ENCODE measurements at regions not wholly inside any gene's neighbourhood (a gene's known extent, or its start where the extent isn't known, plus 50 kb on each side); places are given as distances from the start of the nearest gene placed in this dataset.

GRCh38 chr1:118437664-118438063 is 252.6 kb upstream of the SPAG17 start:
- H3K36me3 ChIP-seq, result no peaks in the 10 kb centered on the region
- intact Hi-C loops (cut with DNase I; ENCODE audit: low total_unique reads), result no loop called here
- in situ Hi-C loops (cut with MboI; ENCODE audit: low pct_ligation_motif_present in 1 of 4, low pct_unique_long_range_greater_than_20kb in 1 of 4, low sequenced_read_pairs in 3 of 4), result no loop called here

GRCh38 chr1:118429856-118430255 is 244.8 kb upstream of the SPAG17 start:
- no peaks in the 10 kb centered on the region for H3K27me3 ChIP-seq
- H3K4me1 ChIP-seq, result no peaks in the 10 kb centered on the region
- no peaks in the 10 kb centered on the region for H3K9me3 ChIP-seq
- H3K27ac ChIP-seq, result no peak overlapping the region
- H3K4me3 ChIP-seq, result no peak overlapping the region
- H3K36me3 ChIP-seq, result no peaks in the 10 kb centered on the region
- TF ChIP-seq POLR2A (IDR thresholded peaks at IDR 0.05) (no peak), POLR2AphosphoS5 (IDR thresholded peaks at IDR 0.05) (no peak), CTCF (IDR thresholded peaks at IDR 0.05) (no peak), EP300 (IDR thresholded peaks at IDR 0.05; ENCODE audit: low read depth) (no peak)
- in situ Hi-C loops (cut with MboI; ENCODE audit: low pct_ligation_motif_present in 1 of 4, low pct_unique_long_range_greater_than_20kb in 1 of 4, low sequenced_read_pairs in 3 of 4) (no loop called here), intact Hi-C loops (cut with DNase I; ENCODE audit: low total_unique reads) (no loop called here)
- 88% methylated on average over 4 of the region's 4 CpGs; no CpG with 5 or more reads in 1 of the 2 donors for WGBS, 2 donors (ENCODE audit: low coverage in 1 of 2)
- DNase-seq, result no peak

More at GRCh38 chr1:118437664-118438063, 252.6 kb upstream of the SPAG17 start:
- no peaks in the 10 kb centered on the region for H3K4me1 ChIP-seq
- no peaks in the 10 kb centered on the region for H3K27me3 ChIP-seq
- WGBS, 2 donors (ENCODE audit: low coverage in 1 of 2), result 80 to 83% methylated on average over 5 to 6 of the region's 6 CpGs
- H3K9me3 ChIP-seq, result no peaks in the 10 kb centered on the region
- no peak for DNase-seq
- H3K4me3 ChIP-seq, result no peak overlapping the region
- no peak overlapping the region for H3K27ac ChIP-seq
- TF ChIP-seq EP300 (IDR thresholded peaks at IDR 0.05; ENCODE audit: low read depth) (no peak), POLR2AphosphoS5 (IDR thresholded peaks at IDR 0.05) (no peak), CTCF (IDR thresholded peaks at IDR 0.05) (no peak), POLR2A (IDR thresholded peaks at IDR 0.05) (no peak)

- no peaks in the 10 kb centered on the region for H3K36me3 ChIP-seq
- no peaks in the 10 kb centered on the region for H3K9me3 ChIP-seq
- no peak overlapping the region for H3K27ac ChIP-seq
- DNase-seq, result no peak
- 76 to 87% methylated on average over 4 of the region's 4 CpGs for WGBS, 2 donors (ENCODE audit: low coverage in 1 of 2)
- intact Hi-C loops (cut with DNase I; ENCODE audit: low total_unique reads) (no loop called here), in situ Hi-C loops (cut with MboI; ENCODE audit: low pct_ligation_motif_present in 1 of 4, low pct_unique_long_range_greater_than_20kb in 1 of 4, low sequenced_read_pairs in 3 of 4) (no loop called here)
- no peaks in the 10 kb centered on the region for H3K27me3 ChIP-seq
- no peaks in the 10 kb centered on the region for H3K4me1 ChIP-seq
- no peak for TF ChIP-seq CTCF (IDR thresholded peaks at IDR 0.05)
- no peak overlapping the region for H3K4me3 ChIP-seq
Measured at GRCh38 chr1:118421868-118422350, 236.9 kb upstream of the SPAG17 start.

GRCh38 chr1:118404024-118404423 is 219.0 kb upstream of the SPAG17 start:
- no peak overlapping the region for H3K27ac ChIP-seq
- no peaks in the 10 kb centered on the region for H3K36me3 ChIP-seq
- H3K4me1 ChIP-seq, result no peaks in the 10 kb centered on the region
- DNase-seq, result no peak
- in situ Hi-C loops (cut with MboI; ENCODE audit: low pct_ligation_motif_present in 1 of 4, low pct_unique_long_range_greater_than_20kb in 1 of 4, low sequenced_read_pairs in 3 of 4) (no loop called here), intact Hi-C loops (cut with DNase I; ENCODE audit: low total_unique reads) (no loop called here)
- no peaks in the 10 kb centered on the region for H3K27me3 ChIP-seq
- TF ChIP-seq CTCF (IDR thresholded peaks at IDR 0.05), result no peak
- no peak for TF ChIP-seq POLR2AphosphoS5 (IDR thresholded peaks at IDR 0.05)
- no peak for TF ChIP-seq EP300 (IDR thresholded peaks at IDR 0.05; ENCODE audit: low read depth)
- TF ChIP-seq POLR2A (IDR thresholded peaks at IDR 0.05), result no peak
- no peak overlapping the region for H3K4me3 ChIP-seq
- no peaks in the 10 kb centered on the region for H3K9me3 ChIP-seq
- WGBS, 2 donors (ENCODE audit: low coverage in 1 of 2), result 83 to 84% methylated on average over 1 of the region's 1 CpG

Measured in transverse colon (tissue), 4 donors.